Liver (tissue), 3 donors: ENCODE measurements at regions not wholly inside any gene's neighbourhood (a gene's known extent, or its start where the extent isn't known, plus 50 kb on each side); places are given as distances from the start of the nearest gene placed in this dataset.

ENCODE experiments used
- EGR1 ChIP-seq, 2 donors: IDR thresholded peaks; 2 replicates each; pipeline ENCODE4 v1.6.1; 2016 to 2018; ENCODE audit warnings: antibody characterized with exemption in 2 of 2, low read depth in 2 of 2
- FOXA1 ChIP-seq: IDR thresholded peaks from 2 replicates; pipeline ENCODE4 v1.6.1; 2016; ENCODE audit warnings: antibody characterized with exemption
- GABPA ChIP-seq, 2 donors: IDR thresholded peaks in 1 of 2; conservative IDR thresholded peaks in 1 of 2; 2 replicates each; pipeline ENCODE4 v1.6.1; 2016; ENCODE audit warnings: antibody characterized with exemption in 2 of 2, mild to moderate bottlenecking in 1 of 2, moderate library complexity in 1 of 2
- MAX ChIP-seq: IDR thresholded peaks from 2 replicates; pipeline ENCODE4 v1.6.1; 2016; ENCODE audit warnings: antibody characterized with exemption
- RAD21 ChIP-seq, 2 donors: IDR thresholded peaks; 2 replicates each; pipeline ENCODE4 v1.6.1; 2016; ENCODE audit warnings: antibody characterized with exemption in 2 of 2, mild to moderate bottlenecking in 2 of 2
- RXRA ChIP-seq, 2 donors: IDR thresholded peaks; 2 replicates each; pipeline ENCODE4 v1.6.1; 2017 to 2018; ENCODE audit warnings: antibody characterized with exemption in 2 of 2, mild to moderate bottlenecking in 1 of 2
- SP1 ChIP-seq: IDR thresholded peaks from 2 replicates; pipeline ENCODE4 v1.6.1; 2018; ENCODE audit warnings: antibody characterized with exemption, mild to moderate bottlenecking
- TAF1 ChIP-seq: conservative IDR thresholded peaks from 2 replicates; pipeline ENCODE4 v1.6.1; 2016; ENCODE audit warnings: antibody characterized with exemption, mild to moderate bottlenecking
- YY1 ChIP-seq: IDR thresholded peaks from 2 replicates; pipeline ENCODE4 v1.6.1; 2016; ENCODE audit warnings: antibody characterized with exemption, mild to moderate bottlenecking
- TF ChIP-seq, protein P1 (sequence below): fragments of 150-350 bp; IDR thresholded peaks from 2 replicates; pipeline ENCODE4 v1.5.1; 2017; ENCODE audit warnings: improper control_type of control experiment, low read depth, low read length; ENCODE audit not compliant: missing input control
- TF ChIP-seq, protein P2 (sequence below): IDR thresholded peaks from 2 replicates; pipeline ENCODE4 v1.6.1; 2016; ENCODE audit warnings: antibody characterized with exemption
- donor health status: healthy.
- donor health status: healthy.

DNA sequence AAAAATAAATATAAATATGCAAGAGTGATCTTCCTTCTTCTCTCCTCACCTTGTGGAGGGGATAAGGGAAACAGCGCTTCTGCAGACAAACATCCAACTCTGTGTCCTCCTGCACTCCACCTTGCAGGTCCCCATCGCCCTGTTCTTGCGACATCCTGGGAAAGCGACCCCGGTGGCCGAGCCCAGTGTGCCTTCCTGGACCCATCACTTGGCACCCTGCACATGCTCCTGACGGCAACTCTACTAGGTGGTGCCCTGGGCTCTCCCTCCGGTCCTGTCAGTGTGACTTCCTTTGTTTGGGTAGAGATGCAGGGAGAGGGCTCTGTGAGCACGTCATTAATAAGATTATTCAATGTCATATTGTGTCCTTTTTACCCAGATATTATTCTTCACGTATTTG lies 266.0 kb upstream of the ADAMTS16 start:
- TF ChIP-seq RAD21 (IDR thresholded peaks at IDR 0.05) (no peak), MAX (no peak), YY1 (no peak), TAF1 (no peak), FOXA1 (no peak), EGR1 (IDR thresholded peaks at IDR 0.05; ENCODE audit: low read depth in 2 of 2) (no peak), RXRA (IDR thresholded peaks at IDR 0.05) (no peak), GABPA (IDR thresholded peaks at IDR 0.05 in 1 of 2, conservative IDR thresholded peaks at IDR 0.05 in 1 of 2) (no peak), SP1 (no peak)
- TF ChIP-seq, protein P1, sequence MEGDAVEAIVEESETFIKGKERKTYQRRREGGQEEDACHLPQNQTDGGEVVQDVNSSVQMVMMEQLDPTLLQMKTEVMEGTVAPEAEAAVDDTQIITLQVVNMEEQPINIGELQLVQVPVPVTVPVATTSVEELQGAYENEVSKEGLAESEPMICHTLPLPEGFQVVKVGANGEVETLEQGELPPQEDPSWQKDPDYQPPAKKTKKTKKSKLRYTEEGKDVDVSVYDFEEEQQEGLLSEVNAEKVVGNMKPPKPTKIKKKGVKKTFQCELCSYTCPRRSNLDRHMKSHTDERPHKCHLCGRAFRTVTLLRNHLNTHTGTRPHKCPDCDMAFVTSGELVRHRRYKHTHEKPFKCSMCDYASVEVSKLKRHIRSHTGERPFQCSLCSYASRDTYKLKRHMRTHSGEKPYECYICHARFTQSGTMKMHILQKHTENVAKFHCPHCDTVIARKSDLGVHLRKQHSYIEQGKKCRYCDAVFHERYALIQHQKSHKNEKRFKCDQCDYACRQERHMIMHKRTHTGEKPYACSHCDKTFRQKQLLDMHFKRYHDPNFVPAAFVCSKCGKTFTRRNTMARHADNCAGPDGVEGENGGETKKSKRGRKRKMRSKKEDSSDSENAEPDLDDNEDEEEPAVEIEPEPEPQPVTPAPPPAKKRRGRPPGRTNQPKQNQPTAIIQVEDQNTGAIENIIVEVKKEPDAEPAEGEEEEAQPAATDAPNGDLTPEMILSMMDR = no peak
- TF ChIP-seq, protein P2, sequence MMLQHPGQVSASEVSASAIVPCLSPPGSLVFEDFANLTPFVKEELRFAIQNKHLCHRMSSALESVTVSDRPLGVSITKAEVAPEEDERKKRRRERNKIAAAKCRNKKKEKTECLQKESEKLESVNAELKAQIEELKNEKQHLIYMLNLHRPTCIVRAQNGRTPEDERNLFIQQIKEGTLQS = no peak
